HepG2 (cell line): ENCODE measurements at regions not wholly inside any gene's neighbourhood (a gene's known extent, or its start where the extent isn't known, plus 50 kb on each side); places are given as distances from the start of the nearest gene placed in this dataset.

ENCODE experiments used
- ATAC-seq: fragments of 200-7000 bp; cut with Tn5 transposase; 3 replicates; pipeline ENCODE4 v1.9.1; 2020; ENCODE audit warnings: mild to moderate bottlenecking, moderate library complexity
- BruUV-seq: library from RNA; stranded (reverse); fragments of 400-500 nt; replicated peaks from 2 replicates; lab custom pipeline; 2021; lab: Mats Ljungman, UMichigan
- CTCF ChIA-PET: fragments of 300-600 bp; formaldehyde crosslinking; extraction: SDS; loops from one replicate; lab custom pipeline; 2021; ENCODE audit warnings: low total read pairs, inconsistent platforms, low intra/inter-chr PET ratio; lab: Yijun Ruan, JAX
- POLR2A ChIA-PET: fragments of 350-600 bp; sonication (Branson Sonifier 250); formaldehyde crosslinking; loops from one replicate; lab custom pipeline; 2020; ENCODE audit warnings: antibody characterized with exemption, inconsistent platforms; lab: Yijun Ruan, JAX
- DNase-seq: peaks from one replicate; pipeline ENCODE4 v3.0.0-alpha.2; 2015; ENCODE audit warnings: low spot score
- FAIRE-seq: peaks from 3 replicates; lab custom pipeline; 2011; peaks lifted over from hg19 to GRCh38; lab: Jason Lieb, UNC
- H2AFZ ChIP-seq: one replicate; pipeline ENCODE4 v1.6.1; 2011; ENCODE audit warnings: low read length, inconsistent platforms
- H3K27ac ChIP-seq: fragments of 300-600 bp; 3 replicates; pipeline ENCODE4 v1.8.0; 2011; ENCODE audit warnings: mixed run types, mild to moderate bottlenecking, mixed read lengths, low read length, inconsistent platforms; ENCODE audit not compliant: insufficient read depth; ENCODE audit errors: extremely low read length
- H3K27me3 ChIP-seq, 2 experiments: fragments of 200-600 bp in 1 of 2; 2 replicates in 1 of 2; 3 replicates in 1 of 2; pipeline versions ENCODE4 v1.6.0 to v1.8.0; 2011; ENCODE audit warnings: low read length in 2 of 2, mild to moderate bottlenecking in 2 of 2, moderate library complexity in 2 of 2, inconsistent platforms in 1 of 2; ENCODE audit not compliant: insufficient read depth in 2 of 2, control insufficient read depth in 1 of 2
- H3K36me3 ChIP-seq, 2 experiments: fragments of 200-600 bp in 1 of 2; replicated peaks in 1 of 2; 2 replicates in 1 of 2; 3 replicates in 1 of 2; pipeline versions ENCODE4 v1.5.1 to v1.8.0; 2011; ENCODE audit warnings: low read length in 2 of 2, inconsistent platforms in 1 of 2; ENCODE audit not compliant: insufficient read depth in 2 of 2, control insufficient read depth in 1 of 2
- H3K4me1 ChIP-seq: 2 replicates; pipeline ENCODE4 v1.5.1; 2012; ENCODE audit warnings: low read length, inconsistent platforms; ENCODE audit not compliant: insufficient read depth
- H3K4me2 ChIP-seq: 2 replicates; pipeline ENCODE4 v1.6.0; 2011; ENCODE audit warnings: low read depth, low read length, inconsistent platforms
- H3K4me3 ChIP-seq, 3 experiments: fragments of 200-600 bp in 1 of 3; sonication (generic), shearing (Covaris generic) in 1 of 3; replicated peaks in 1 of 3; 2 replicates each; pipeline ENCODE4 v1.5.1; 2011 to 2016; ENCODE audit warnings: low read length in 3 of 3, inconsistent platforms in 2 of 3, low read depth in 2 of 3, mild to moderate bottlenecking in 2 of 3, control low read depth in 1 of 3, mixed read lengths in 1 of 3; ENCODE audit not compliant: insufficient read depth in 1 of 3
- H3K79me2 ChIP-seq: one replicate; pipeline ENCODE4 v1.6.1; 2011; ENCODE audit warnings: low read length, inconsistent platforms; ENCODE audit not compliant: insufficient read depth
- H3K9ac ChIP-seq: 2 replicates; pipeline ENCODE4 v1.6.0; 2011; ENCODE audit warnings: mild to moderate bottlenecking, low read depth, low read length, inconsistent platforms; ENCODE audit not compliant: insufficient read depth
- H3K9me3 ChIP-seq: 2 replicates; pipeline ENCODE4 v1.5.1; 2012; ENCODE audit warnings: mild to moderate bottlenecking, low read length
- H4K20me1 ChIP-seq: 2 replicates; pipeline ENCODE4 v1.6.0; 2011; ENCODE audit warnings: inconsistent platforms, mild to moderate bottlenecking, low read length, moderate library complexity; ENCODE audit not compliant: insufficient read depth
- CBFB ChIP-seq: sonication (generic); formaldehyde crosslinking; IDR thresholded peaks from 2 replicates; pipeline ENCODE4 v1.4.0; 2020; ENCODE audit warnings: missing genetic modification reagents
- CBX5 ChIP-seq: sonication (generic); formaldehyde crosslinking; IDR thresholded peaks from 2 replicates; pipeline ENCODE4 v1.4.0; 2020; ENCODE audit warnings: missing genetic modification reagents, borderline replicate concordance
- CHCHD3 ChIP-seq: sonication (generic); formaldehyde crosslinking; IDR thresholded peaks from 2 replicates; pipeline ENCODE4 v1.8.0; 2022; ENCODE audit warnings: mild to moderate bottlenecking, missing genetic modification reagents, moderate library complexity
- ERF ChIP-seq: IDR thresholded peaks from 2 replicates; pipeline ENCODE4 v1.6.1; 2018; ENCODE audit warnings: missing biosample characterization, missing genetic modification reagents
- FIP1L1 ChIP-seq: fragments of 200-400 bp; formaldehyde crosslinking; IDR thresholded peaks from 2 replicates; pipeline ENCODE4 v1.6.1; 2018; ENCODE audit warnings: low read depth, mild to moderate bottlenecking, low read length, moderate library complexity, borderline replicate concordance; ENCODE audit not compliant: insufficient read depth
- THAP11 ChIP-seq: IDR thresholded peaks from 2 replicates; pipeline ENCODE4 v1.6.1; 2016; ENCODE audit warnings: missing biosample characterization, missing genetic modification reagents
- ZEB1 ChIP-seq: IDR thresholded peaks from 2 replicates; pipeline ENCODE4 v1.6.1; 2012; ENCODE audit warnings: mild to moderate bottlenecking, low read depth, inconsistent platforms; ENCODE audit not compliant: insufficient replicate concordance
- ZFP36L1 ChIP-seq: sonication (generic); formaldehyde crosslinking; IDR thresholded peaks from 2 replicates; pipeline ENCODE4 v1.8.0; 2022; ENCODE audit warnings: mild to moderate bottlenecking, missing genetic modification reagents, moderate library complexity
- ZNF20 ChIP-seq: sonication (generic); formaldehyde crosslinking; IDR thresholded peaks from 2 replicates; pipeline ENCODE4 v1.4.0; 2020; ENCODE audit warnings: mild to moderate bottlenecking, moderate library complexity, missing genetic modification reagents
- ZNF441 ChIP-seq: sonication (generic); formaldehyde crosslinking; IDR thresholded peaks from 2 replicates; pipeline ENCODE4 v1.7.0; 2021; ENCODE audit warnings: missing genetic modification reagents, borderline replicate concordance
- ZNF577 ChIP-seq: sonication (generic); formaldehyde crosslinking; IDR thresholded peaks from 2 replicates; pipeline ENCODE4 v1.4.0; 2020; ENCODE audit warnings: mild to moderate bottlenecking, low read depth, missing genetic modification reagents, borderline replicate concordance
- ZNF614 ChIP-seq: IDR thresholded peaks from 2 replicates; pipeline ENCODE4 v1.6.1; 2018; ENCODE audit warnings: missing biosample characterization, missing genetic modification reagents, inconsistent platforms, borderline replicate concordance
- ZNF644 ChIP-seq: IDR thresholded peaks from 2 replicates; pipeline ENCODE4 v1.6.1; 2016; ENCODE audit warnings: low read depth
- WGBS: methylation state at CpG from one replicate; pipeline ENCODE4 v1.1.6; 2017; ENCODE audit warnings: low lambda C conversion rate; 5-methylcytosine and 5-hydroxymethylcytosine counted together
- in situ Hi-C: cut with HindIII; loops from 2 replicates; pipeline ENCODE4 v1.10.0; 2017; ENCODE audit warnings: low pct_unique_long_range_greater_than_20kb; ENCODE audit not compliant: extremely low pct_ligation_motif_present
- intact Hi-C: fragments of 100-400 bp; cut with micrococcal nuclease; formaldehyde crosslinking; loops from one replicate; pipeline ENCODE4 v1.10.0; 2022; ENCODE audit not compliant: unreplicated experiment
- TF ChIP-seq, protein P1 (sequence below): IDR thresholded peaks from 2 replicates; pipeline ENCODE4 v1.6.1; 2016; ENCODE audit warnings: mild to moderate bottlenecking, missing biosample characterization, missing genetic modification reagents
- TF ChIP-seq, protein P2 (sequence below): sonication (generic); formaldehyde crosslinking; conservative IDR thresholded peaks from 2 replicates; pipeline ENCODE4 v1.4.0; 2020; ENCODE audit warnings: missing genetic modification reagents
- TF ChIP-seq, protein P3 (sequence below): sonication (generic); formaldehyde crosslinking; IDR thresholded peaks from 2 replicates; pipeline ENCODE4 v1.8.1; 2022; ENCODE audit warnings: low read depth, mild to moderate bottlenecking, missing genetic modification reagents
- TF ChIP-seq, protein P4 (sequence below): sonication (generic); formaldehyde crosslinking; IDR thresholded peaks from 2 replicates; pipeline ENCODE4 v1.4.0; 2020; ENCODE audit warnings: missing genetic modification reagents
- TF ChIP-seq, protein P5 (sequence below): sonication (generic); formaldehyde crosslinking; IDR thresholded peaks from 2 replicates; pipeline ENCODE4 v1.4.0; 2020; ENCODE audit warnings: mild to moderate bottlenecking, low read depth, missing genetic modification reagents

DNA sequence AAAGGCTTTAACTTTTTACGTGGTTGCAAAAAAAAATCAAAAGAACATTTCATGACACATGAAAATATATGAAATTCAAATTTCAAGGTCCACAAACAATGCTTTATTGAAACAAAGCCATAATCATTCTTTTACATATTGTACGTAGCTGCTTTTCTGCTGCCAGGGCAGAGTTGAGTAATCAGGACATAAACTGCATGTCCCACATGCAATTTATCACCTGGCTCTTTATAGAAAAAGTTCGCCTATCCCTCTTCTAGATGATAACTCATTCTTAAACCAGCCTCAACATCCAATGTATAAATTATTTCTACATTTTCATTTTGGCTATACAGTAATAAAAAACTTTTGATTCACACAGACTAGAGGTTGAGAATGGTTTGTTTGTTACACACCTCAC, 154.9 kb downstream of the AXIN2 start:
- CTCF ChIA-PET: no interaction called here
- WGBS: 56% methylated on average over 3 of the region's 3 CpGs
- no peak for FAIRE-seq
- TF ChIP-seq ZNF441 (CRISPR knock-in tag): no peak
- no peak for TF ChIP-seq ZNF644 (CRISPR knock-in tag)
- TF ChIP-seq ZNF577 (CRISPR knock-in tag): no peak
- TF ChIP-seq THAP11 (CRISPR knock-in tag): no peak
- TF ChIP-seq, protein P1, sequence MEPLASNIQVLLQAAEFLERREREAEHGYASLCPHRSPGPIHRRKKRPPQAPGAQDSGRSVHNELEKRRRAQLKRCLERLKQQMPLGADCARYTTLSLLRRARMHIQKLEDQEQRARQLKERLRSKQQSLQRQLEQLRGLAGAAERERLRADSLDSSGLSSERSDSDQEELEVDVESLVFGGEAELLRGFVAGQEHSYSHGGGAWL: no peak
- TF ChIP-seq CBX5 (CRISPR knock-in tag): no peak
- TF ChIP-seq ZFP36L1: no peak
- TF ChIP-seq, protein P2, sequence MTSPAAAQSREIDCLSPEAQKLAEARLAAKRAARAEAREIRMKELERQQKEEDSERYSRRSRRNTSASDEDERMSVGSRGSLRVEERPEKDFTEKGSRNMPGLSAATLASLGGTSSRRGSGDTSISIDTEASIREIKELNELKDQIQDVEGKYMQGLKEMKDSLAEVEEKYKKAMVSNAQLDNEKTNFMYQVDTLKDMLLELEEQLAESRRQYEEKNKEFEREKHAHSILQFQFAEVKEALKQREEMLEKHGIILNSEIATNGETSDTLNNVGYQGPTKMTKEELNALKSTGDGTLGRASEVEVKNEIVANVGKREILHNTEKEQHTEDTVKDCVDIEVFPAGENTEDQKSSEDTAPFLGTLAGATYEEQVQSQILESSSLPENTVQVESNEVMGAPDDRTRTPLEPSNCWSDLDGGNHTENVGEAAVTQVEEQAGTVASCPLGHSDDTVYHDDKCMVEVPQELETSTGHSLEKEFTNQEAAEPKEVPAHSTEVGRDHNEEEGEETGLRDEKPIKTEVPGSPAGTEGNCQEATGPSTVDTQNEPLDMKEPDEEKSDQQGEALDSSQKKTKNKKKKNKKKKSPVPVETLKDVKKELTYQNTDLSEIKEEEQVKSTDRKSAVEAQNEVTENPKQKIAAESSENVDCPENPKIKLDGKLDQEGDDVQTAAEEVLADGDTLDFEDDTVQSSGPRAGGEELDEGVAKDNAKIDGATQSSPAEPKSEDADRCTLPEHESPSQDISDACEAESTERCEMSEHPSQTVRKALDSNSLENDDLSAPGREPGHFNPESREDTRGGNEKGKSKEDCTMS (CRISPR knock-in tag): no peak
- no peak for TF ChIP-seq ZEB1
- no peak for TF ChIP-seq ERF
- no peak for TF ChIP-seq FIP1L1
- TF ChIP-seq ZNF614 (CRISPR knock-in tag): no peak
- TF ChIP-seq CHCHD3 (CRISPR knock-in tag): no peak
- TF ChIP-seq, protein P3, sequence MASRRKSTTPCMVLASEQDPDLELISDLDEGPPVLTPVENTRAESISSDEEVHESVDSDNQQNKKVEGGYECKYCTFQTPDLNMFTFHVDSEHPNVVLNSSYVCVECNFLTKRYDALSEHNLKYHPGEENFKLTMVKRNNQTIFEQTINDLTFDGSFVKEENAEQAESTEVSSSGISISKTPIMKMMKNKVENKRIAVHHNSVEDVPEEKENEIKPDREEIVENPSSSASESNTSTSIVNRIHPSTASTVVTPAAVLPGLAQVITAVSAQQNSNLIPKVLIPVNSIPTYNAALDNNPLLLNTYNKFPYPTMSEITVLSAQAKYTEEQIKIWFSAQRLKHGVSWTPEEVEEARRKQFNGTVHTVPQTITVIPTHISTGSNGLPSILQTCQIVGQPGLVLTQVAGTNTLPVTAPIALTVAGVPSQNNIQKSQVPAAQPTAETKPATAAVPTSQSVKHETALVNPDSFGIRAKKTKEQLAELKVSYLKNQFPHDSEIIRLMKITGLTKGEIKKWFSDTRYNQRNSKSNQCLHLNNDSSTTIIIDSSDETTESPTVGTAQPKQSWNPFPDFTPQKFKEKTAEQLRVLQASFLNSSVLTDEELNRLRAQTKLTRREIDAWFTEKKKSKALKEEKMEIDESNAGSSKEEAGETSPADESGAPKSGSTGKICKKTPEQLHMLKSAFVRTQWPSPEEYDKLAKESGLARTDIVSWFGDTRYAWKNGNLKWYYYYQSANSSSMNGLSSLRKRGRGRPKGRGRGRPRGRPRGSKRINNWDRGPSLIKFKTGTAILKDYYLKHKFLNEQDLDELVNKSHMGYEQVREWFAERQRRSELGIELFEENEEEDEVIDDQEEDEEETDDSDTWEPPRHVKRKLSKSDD (CRISPR knock-in tag): no peak
- TF ChIP-seq, protein P4, sequence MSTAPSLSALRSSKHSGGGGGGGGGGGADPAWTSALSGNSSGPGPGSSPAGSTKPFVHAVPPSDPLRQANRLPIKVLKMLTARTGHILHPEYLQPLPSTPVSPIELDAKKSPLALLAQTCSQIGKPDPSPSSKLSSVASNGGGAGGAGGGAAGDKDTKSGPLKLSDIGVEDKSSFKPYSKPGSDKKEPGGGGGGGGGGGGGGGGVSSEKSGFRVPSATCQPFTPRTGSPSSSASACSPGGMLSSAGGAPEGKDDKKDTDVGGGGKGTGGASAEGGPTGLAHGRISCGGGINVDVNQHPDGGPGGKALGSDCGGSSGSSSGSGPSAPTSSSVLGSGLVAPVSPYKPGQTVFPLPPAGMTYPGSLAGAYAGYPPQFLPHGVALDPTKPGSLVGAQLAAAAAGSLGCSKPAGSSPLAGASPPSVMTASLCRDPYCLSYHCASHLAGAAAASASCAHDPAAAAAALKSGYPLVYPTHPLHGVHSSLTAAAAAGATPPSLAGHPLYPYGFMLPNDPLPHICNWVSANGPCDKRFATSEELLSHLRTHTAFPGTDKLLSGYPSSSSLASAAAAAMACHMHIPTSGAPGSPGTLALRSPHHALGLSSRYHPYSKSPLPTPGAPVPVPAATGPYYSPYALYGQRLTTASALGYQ (CRISPR knock-in tag): no peak
- no peak for TF ChIP-seq ZNF20
- TF ChIP-seq, protein P5, sequence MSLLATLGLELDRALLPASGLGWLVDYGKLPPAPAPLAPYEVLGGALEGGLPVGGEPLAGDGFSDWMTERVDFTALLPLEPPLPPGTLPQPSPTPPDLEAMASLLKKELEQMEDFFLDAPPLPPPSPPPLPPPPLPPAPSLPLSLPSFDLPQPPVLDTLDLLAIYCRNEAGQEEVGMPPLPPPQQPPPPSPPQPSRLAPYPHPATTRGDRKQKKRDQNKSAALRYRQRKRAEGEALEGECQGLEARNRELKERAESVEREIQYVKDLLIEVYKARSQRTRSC: no peak
- no peak for TF ChIP-seq CBFB (CRISPR knock-in tag)

More for the DNA sequence above, 154.9 kb downstream of the AXIN2 start:
- H3K79me2 ChIP-seq: no peaks in the 10 kb centered on the region
- in situ Hi-C loops: no loop called here
- ATAC-seq (no peak), DNase-seq (no peak)
- intact Hi-C loops: loop anchor here (1.0 kb wide), 1 partner anchor 112 kb away; no protein-coding TSS in a partner anchor
- H2AFZ ChIP-seq: no peak overlapping the region
- H3K36me3 ChIP-seq: no peaks in the 10 kb centered on the region
- POLR2A ChIA-PET: no interaction called here
- H3K27me3 ChIP-seq: peaks cover 0 to 5% of the 10 kb centered on the region in 2 experiments; a peak in 1 of 5 replicates
- H3K4me2 ChIP-seq: no peak overlapping the region
- no peaks in the 10 kb centered on the region for H3K4me1 ChIP-seq
- BruUV-seq: no TSS peak
- H4K20me1 ChIP-seq: no peaks in the 10 kb centered on the region
- H3K4me3 ChIP-seq: no peak overlapping the region
- H3K9me3 ChIP-seq: no peaks in the 10 kb centered on the region
- H3K27ac ChIP-seq: no peak overlapping the region
- H3K9ac ChIP-seq: no peak overlapping the region
